Panc1 (cell line): ENCODE measurements at regions not wholly inside any gene's neighbourhood (a gene's known extent, or its start where the extent isn't known, plus 50 kb on each side); places are given as distances from the start of the nearest gene placed in this dataset.

Experiments used
- CTCF ChIP-seq: fragments of 450-650 bp; IDR thresholded peaks from 2 replicates; pipeline ENCODE4 v1.5.1; 2017; ENCODE audit warnings: mild to moderate bottlenecking
- POLR2AphosphoS5 ChIP-seq: IDR thresholded peaks from 2 replicates; pipeline ENCODE4 v1.6.1; 2012; ENCODE audit warnings: mild to moderate bottlenecking, low read depth, low read length, moderate library complexity
- SIN3A ChIP-seq: IDR thresholded peaks from 2 replicates; pipeline ENCODE4 v1.6.1; 2012; ENCODE audit warnings: low read depth, mild to moderate bottlenecking, low read length, moderate library complexity, borderline replicate concordance; ENCODE audit not compliant: insufficient read depth
- TCF7L2 ChIP-seq: IDR thresholded peaks from 2 replicates; pipeline ENCODE4 v1.6.1; 2011; ENCODE audit warnings: mild to moderate bottlenecking, low read depth, low read length, inconsistent platforms

DNA sequence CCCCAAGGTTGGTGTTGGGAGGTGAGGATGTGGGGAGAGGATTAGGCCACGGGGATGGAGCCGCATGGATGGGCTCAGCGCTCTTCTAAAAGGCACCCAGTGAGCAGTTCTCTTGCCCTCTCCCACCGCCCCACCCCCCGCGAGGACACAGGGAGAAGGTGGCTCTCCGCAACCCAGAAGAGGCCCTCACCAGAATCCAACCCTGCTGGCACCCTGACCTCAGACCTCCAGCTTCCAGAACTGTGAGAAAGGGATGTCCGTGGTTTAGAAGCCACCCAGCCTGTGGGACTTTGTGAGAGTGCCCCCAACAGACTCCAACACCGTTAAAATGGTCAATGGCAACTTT lies 242.8 kb upstream of the PPP2R2D start:
- TF ChIP-seq CTCF (no peak), TCF7L2 (no peak), SIN3A (no peak), POLR2AphosphoS5 (no peak)
